ENCODE measurements at regions not wholly inside any gene's neighbourhood (a gene's known extent, or its start where the extent isn't known, plus 50 kb on each side); places are given as distances from the start of the nearest gene placed in this dataset.
A peak's percentile ranks its signal among the peaks of the same experiment; 100 is the strongest.
"Not testable (repeated sequence)": the region's sequence is repeated elsewhere in the genome, so short reads cannot be mapped to it uniquely, and the experiment has no call there.

- DNase-seq: no peak
Observed at GRCh38 chr1:74946388-74946787, 187.8 kb upstream of the LHX8 start.

- not testable (repeated sequence) for DNase-seq
Observed at GRCh38 chr1:74949348-74949747, 184.8 kb upstream of the LHX8 start.

GRCh38 chr1:74951981-74952380, 182.2 kb upstream of the LHX8 start:
- DNase-seq: not testable (repeated sequence)

GRCh38 chr1:74952786-74953185, 181.4 kb upstream of the LHX8 start:
- no peak for DNase-seq

GRCh38 chr1:74953622-74954021, 180.6 kb upstream of the LHX8 start:
- no peak for DNase-seq

GRCh38 chr1:74963120-74963519, 171.1 kb upstream of the LHX8 start:
- no peak for DNase-seq

- peak; percentile 19 for DNase-seq
Observed at GRCh38 chr1:74964508-74965102, 169.6 kb upstream of the LHX8 start.

- DNase-seq: no peak
Observed at GRCh38 chr1:74969566-74970135, 164.5 kb upstream of the LHX8 start.

- DNase-seq: no peak
Observed at GRCh38 chr1:74971982-74972381, 162.2 kb upstream of the LHX8 start.

GRCh38 chr1:74976491-74976890, 157.7 kb upstream of the LHX8 start:
- DNase-seq: no peak

- DNase-seq: not testable (repeated sequence)
Observed at GRCh38 chr1:74992448-74992847, 141.7 kb upstream of the LHX8 start.

- no peak for DNase-seq
Observed at GRCh38 chr1:74995821-74996220, 138.4 kb upstream of the LHX8 start.

- no peak for DNase-seq
Observed at GRCh38 chr1:75010547-75010946, 123.6 kb upstream of the LHX8 start.

GRCh38 chr1:75014250-75014649, 119.9 kb upstream of the LHX8 start:
- no peak for DNase-seq

- no peak for DNase-seq
Observed at GRCh38 chr1:75023005-75023404, 111.2 kb upstream of the LHX8 start.

- no peak for DNase-seq
Observed at GRCh38 chr1:75034376-75034775, 99.8 kb upstream of the LHX8 start.

- no peak for DNase-seq
Observed at GRCh38 chr1:75035536-75035935, 98.7 kb upstream of the LHX8 start.

- DNase-seq: no peak
Observed at GRCh38 chr1:75053207-75053606, 81.0 kb upstream of the LHX8 start.

GRCh38 chr1:75058424-75058823, 75.8 kb upstream of the LHX8 start:
- DNase-seq: no peak

GRCh38 chr1:75062111-75062510, 72.1 kb upstream of the LHX8 start:
- no peak for DNase-seq

- DNase-seq: no peak
Observed at GRCh38 chr1:75067975-75068374, 66.2 kb upstream of the LHX8 start.

- no peak for DNase-seq
Observed at GRCh38 chr1:75074831-75075395, 59.3 kb upstream of the LHX8 start.

- DNase-seq: no peak
Observed at GRCh38 chr1:75079538-75080290, 54.5 kb upstream of the LHX8 start.

GRCh38 chr1:75083223-75083622, 51.0 kb upstream of the LHX8 start:
- no peak for DNase-seq
